IMR-90 (cell line): ENCODE measurements at regions not wholly inside any gene's neighbourhood (a gene's known extent, or its start where the extent isn't known, plus 50 kb on each side); places are given as distances from the start of the nearest gene placed in this dataset.

Experiments
- ATAC-seq: fragments of 200-7000 bp; cut with Tn5 transposase; 2 replicates; pipeline ENCODE4 v1.9.1; 2020; ENCODE audit warnings: low read depth, mild to moderate bottlenecking, moderate library complexity
- BruUV-seq: library from RNA; stranded (reverse); fragments of 400-500 nt; replicated peaks from 2 replicates; lab custom pipeline; 2021; lab: Mats Ljungman, UMichigan
- CTCF ChIA-PET: fragments of 300-600 bp; formaldehyde crosslinking; extraction: SDS; loops from one replicate; lab custom pipeline; 2021; ENCODE audit warnings: antibody characterized with exemption; lab: Yijun Ruan, JAX
- POLR2A ChIA-PET: fragments of 300-600 bp; sonication (Branson Sonifier 250); formaldehyde crosslinking; loops from one replicate; lab custom pipeline; 2022; ENCODE audit warnings: antibody characterized with exemption; ENCODE audit not compliant: unreplicated experiment; lab: Charles Lee
- DNase-seq: peaks from one replicate; pipeline ENCODE4 v3.0.0; 2013
- H2AFZ ChIP-seq: replicated peaks from 2 replicates; pipeline ENCODE3; 2013; ENCODE audit warnings: low read length, mild to moderate bottlenecking; ENCODE audit not compliant: poor library complexity
- H2AK5ac ChIP-seq: 2 replicates; pipeline ENCODE4 v1.6.1; 2013; ENCODE audit warnings: low read depth, low read length, inconsistent platforms
- H2AK9ac ChIP-seq: replicated peaks from 2 replicates; pipeline ENCODE3; 2013; ENCODE audit warnings: mild to moderate bottlenecking, low read depth, low read length, moderate library complexity; ENCODE audit not compliant: poor library complexity
- H2BK120ac ChIP-seq: 2 replicates; pipeline ENCODE4 v1.6.1; 2013; ENCODE audit warnings: low read depth, low read length, inconsistent platforms
- H2BK15ac ChIP-seq: 3 replicates; pipeline ENCODE4 v1.6.1; 2013; ENCODE audit warnings: low read depth, low read length, inconsistent platforms
- H2BK20ac ChIP-seq: 2 replicates; pipeline ENCODE4 v1.6.1; 2013; ENCODE audit warnings: low read depth, mild to moderate bottlenecking, inconsistent platforms, low read length, moderate library complexity
- H2BK5ac ChIP-seq: 2 replicates; pipeline ENCODE4 v1.6.1; 2013; ENCODE audit warnings: mild to moderate bottlenecking, low read depth, low read length, inconsistent platforms; ENCODE audit not compliant: poor library complexity, severe bottlenecking
- H3K14ac ChIP-seq: replicated peaks from 2 replicates; pipeline ENCODE4 v1.6.1; 2013; ENCODE audit warnings: low read depth, low read length, inconsistent platforms
- H3K18ac ChIP-seq: 2 replicates; pipeline ENCODE4 v1.6.1; 2013; ENCODE audit warnings: low read depth, low read length, control low read depth
- H3K23ac ChIP-seq: 2 replicates; pipeline ENCODE4 v1.6.1; 2013; ENCODE audit warnings: low read depth, low read length, inconsistent platforms
- H3K27ac ChIP-seq: 2 replicates; pipeline ENCODE4 v1.5.1; 2013; ENCODE audit warnings: mild to moderate bottlenecking, control low read depth, low read length; ENCODE audit not compliant: insufficient read depth
- H3K27me3 ChIP-seq: 2 replicates; pipeline ENCODE4 v1.6.1; 2013; ENCODE audit warnings: low read length; ENCODE audit not compliant: control insufficient read depth, insufficient read depth
- H3K36me3 ChIP-seq: 2 replicates; pipeline ENCODE4 v1.6.1; 2013; ENCODE audit warnings: low read length, mixed read lengths; ENCODE audit not compliant: control insufficient read depth, insufficient read depth
- H3K4ac ChIP-seq: 2 replicates; pipeline ENCODE4 v1.6.1; 2013; ENCODE audit warnings: low read depth, low read length, inconsistent platforms
- H3K4me1 ChIP-seq: 2 replicates; pipeline ENCODE4 v1.6.1; 2013; ENCODE audit warnings: low read length, mixed read lengths; ENCODE audit not compliant: control insufficient read depth, insufficient read depth
- H3K4me2 ChIP-seq: 2 replicates; pipeline ENCODE4 v1.6.1; 2013; ENCODE audit warnings: low read depth, mild to moderate bottlenecking, control low read depth, low read length, moderate library complexity
- H3K4me3 ChIP-seq: 2 replicates; pipeline ENCODE4 v1.5.1; 2013; ENCODE audit warnings: low read depth, mild to moderate bottlenecking, control low read depth, low read length, moderate library complexity; ENCODE audit not compliant: insufficient read depth
- H3K56ac ChIP-seq: 2 replicates; pipeline ENCODE4 v1.6.1; 2013; ENCODE audit warnings: low read length, inconsistent platforms; ENCODE audit not compliant: insufficient read depth; ENCODE audit errors: extremely low read depth
- H3K79me1 ChIP-seq, 2 experiments: 2 replicates each; pipeline ENCODE4 v1.6.1; 2013; ENCODE audit warnings: low read length in 2 of 2, inconsistent platforms in 1 of 2, low read depth in 1 of 2
- H3K9ac ChIP-seq: 2 replicates; pipeline ENCODE4 v1.6.1; 2013; ENCODE audit warnings: low read depth, low read length, control low read depth
- H3K9me1 ChIP-seq: 2 replicates; pipeline ENCODE4 v1.6.1; 2013; ENCODE audit warnings: low read length, inconsistent platforms; ENCODE audit not compliant: insufficient read depth
- H3K9me3 ChIP-seq: 2 replicates; pipeline ENCODE4 v1.6.1; 2013; ENCODE audit warnings: low read length; ENCODE audit not compliant: control insufficient read depth, insufficient read depth
- H4K20me1 ChIP-seq: 2 replicates; pipeline ENCODE4 v1.6.1; 2013; ENCODE audit warnings: low read length, inconsistent platforms; ENCODE audit not compliant: insufficient read depth
- H4K5ac ChIP-seq: 2 replicates; pipeline ENCODE4 v1.6.1; 2013; ENCODE audit warnings: mild to moderate bottlenecking, low read depth, low read length, control low read depth
- H4K8ac ChIP-seq, 2 experiments: 2 replicates each; pipeline ENCODE4 v1.6.1; 2013; ENCODE audit warnings: low read depth in 2 of 2, low read length in 2 of 2, control low read depth in 1 of 2, inconsistent platforms in 1 of 2
- H4K91ac ChIP-seq: 2 replicates; pipeline ENCODE4 v1.6.1; 2013; ENCODE audit warnings: low read depth, low read length, inconsistent platforms; ENCODE audit not compliant: insufficient read depth
- CEBPB ChIP-seq: IDR thresholded peaks from 2 replicates; pipeline ENCODE4 v1.6.1; 2012; ENCODE audit warnings: low read depth, low read length, improper control_type of control experiment
- CHD1 ChIP-seq: IDR thresholded peaks from 2 replicates; pipeline ENCODE4 v1.6.1; 2012; ENCODE audit warnings: low read depth, low read length, improper control_type of control experiment
- FOS ChIP-seq: fragments of 150-350 bp; IDR thresholded peaks from 2 replicates; pipeline ENCODE4 v1.6.1; 2016; ENCODE audit warnings: low read depth, low read length
- MAFK ChIP-seq: IDR thresholded peaks from 2 replicates; pipeline ENCODE4 v1.6.1; 2012; ENCODE audit warnings: low read depth, low read length, improper control_type of control experiment
- MAZ ChIP-seq: IDR thresholded peaks from 2 replicates; pipeline ENCODE4 v1.6.1; 2012; ENCODE audit warnings: low read depth, mild to moderate bottlenecking, low read length, improper control_type of control experiment, moderate library complexity, borderline replicate concordance
- MXI1 ChIP-seq: IDR thresholded peaks from 2 replicates; pipeline ENCODE4 v1.6.1; 2012; ENCODE audit warnings: low read depth, mild to moderate bottlenecking, low read length, moderate library complexity, borderline replicate concordance
- NFE2L2 ChIP-seq: fragments of 150-350 bp; IDR thresholded peaks from 2 replicates; pipeline ENCODE4 v1.6.1; 2016; ENCODE audit warnings: low read depth, mild to moderate bottlenecking, low read length
- POLR2A ChIP-seq: IDR thresholded peaks from 2 replicates; pipeline ENCODE4 v1.6.1; 2012; ENCODE audit warnings: mild to moderate bottlenecking, low read depth, low read length
- RCOR1 ChIP-seq: IDR thresholded peaks from 2 replicates; pipeline ENCODE4 v1.6.1; 2012; ENCODE audit warnings: mild to moderate bottlenecking, low read length, improper control_type of control experiment; ENCODE audit not compliant: insufficient replicate concordance
- SMC3 ChIP-seq: fragments of 150-350 bp; IDR thresholded peaks from 2 replicates; pipeline ENCODE4 v1.6.1; 2016; ENCODE audit warnings: low read depth, mild to moderate bottlenecking, antibody characterized with exemption, low read length, moderate library complexity
- WGBS, 2 experiments: methylation state at CpG; one replicate each; pipeline versions ENCODE4 v1.1.5 to v1.1.7; 2013; ENCODE audit warnings: missing lambda C conversion rate in 2 of 2; ENCODE audit not compliant: insufficient read length in 1 of 2; ENCODE audit errors: extremely low coverage in 2 of 2; 5-methylcytosine and 5-hydroxymethylcytosine counted together
- dilution Hi-C: fragments of 300-500 bp; cut with HindIII; formaldehyde crosslinking; loops from one replicate; pipeline ENCODE4 v1.14.3; 2018; ENCODE audit warnings: low sequenced_read_pairs; ENCODE audit not compliant: unreplicated experiment
- in situ Hi-C: fragments of 300-500 bp; cut with MboI; formaldehyde crosslinking; loops from 3 replicates; pipeline ENCODE4 v1.14.3; 2019; ENCODE audit warnings: low sequenced_read_pairs, inconsistent platforms, mixed read lengths
- intact Hi-C: fragments of 100-400 bp; cut with micrococcal nuclease; formaldehyde crosslinking; loops from 2 replicates; pipeline ENCODE4 v1.10.0; 2022
- TF ChIP-seq, protein P1 (sequence below): fragments of 150-350 bp; IDR thresholded peaks from 2 replicates; pipeline ENCODE4 v1.6.1; 2016; ENCODE audit warnings: low read depth, mild to moderate bottlenecking, low read length, moderate library complexity, borderline replicate concordance
- TF ChIP-seq, protein P2 (sequence below): fragments of 150-350 bp; IDR thresholded peaks from 2 replicates; pipeline ENCODE4 v1.6.1; 2017; ENCODE audit warnings: mild to moderate bottlenecking, antibody characterized with exemption, low read length, low read depth
- TF ChIP-seq, protein P3 (sequence below): conservative IDR thresholded peaks from 2 replicates; pipeline ENCODE4 v1.5.1; 2012; ENCODE audit warnings: mild to moderate bottlenecking, low read depth, low read length, improper control_type of control experiment

DNA sequence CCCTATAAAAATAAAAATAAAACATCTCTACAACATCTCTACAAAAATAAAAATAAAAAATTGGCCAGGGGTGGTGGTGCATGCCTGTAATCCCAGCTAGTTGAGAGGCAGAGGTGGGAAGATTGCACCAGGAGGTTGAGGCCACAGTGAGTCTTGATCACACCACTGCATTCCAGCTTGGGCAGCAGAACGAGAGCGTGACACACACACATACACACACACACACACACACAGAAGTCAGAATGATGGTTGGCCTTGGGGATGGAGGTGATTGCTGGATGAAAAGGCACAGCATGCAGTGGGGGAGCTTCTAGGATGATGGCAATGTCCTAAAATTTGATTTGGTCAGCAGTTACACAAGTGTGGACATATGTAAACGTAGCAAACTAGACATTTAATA is 69.7 kb upstream of the SOD1 start:
- CTCF ChIA-PET, result interaction anchor here (0.6 kb wide), 1 partner anchor 1130 kb away, joined by 9 read pairs; no protein-coding TSS in a partner anchor
- H3K27me3 ChIP-seq, result no peaks in the 10 kb centered on the region
- in situ Hi-C loops, result no loop called here
- intact Hi-C loops, result no loop called here
- H3K4ac ChIP-seq, result no peak overlapping the region
- no CpG with 5 or more reads among the region's 3 CpGs for WGBS, 2 experiments
- H2AK5ac ChIP-seq, result no peak overlapping the region
- no peaks in the 10 kb centered on the region for H3K4me1 ChIP-seq
- H3K9me3 ChIP-seq, result no peaks in the 10 kb centered on the region
- H2BK15ac ChIP-seq, result no peak overlapping the region
- no peaks in the 10 kb centered on the region for H3K79me1 ChIP-seq
- TF ChIP-seq NFE2L2, result no peak
- TF ChIP-seq CHD1, result no peak
- TF ChIP-seq POLR2A, result no peak
- TF ChIP-seq SMC3, result no peak
- TF ChIP-seq FOS, result no peak
- no peak for TF ChIP-seq MAFK
- no peak for TF ChIP-seq CEBPB
- TF ChIP-seq MAZ, result no peak
- TF ChIP-seq, protein P1, sequence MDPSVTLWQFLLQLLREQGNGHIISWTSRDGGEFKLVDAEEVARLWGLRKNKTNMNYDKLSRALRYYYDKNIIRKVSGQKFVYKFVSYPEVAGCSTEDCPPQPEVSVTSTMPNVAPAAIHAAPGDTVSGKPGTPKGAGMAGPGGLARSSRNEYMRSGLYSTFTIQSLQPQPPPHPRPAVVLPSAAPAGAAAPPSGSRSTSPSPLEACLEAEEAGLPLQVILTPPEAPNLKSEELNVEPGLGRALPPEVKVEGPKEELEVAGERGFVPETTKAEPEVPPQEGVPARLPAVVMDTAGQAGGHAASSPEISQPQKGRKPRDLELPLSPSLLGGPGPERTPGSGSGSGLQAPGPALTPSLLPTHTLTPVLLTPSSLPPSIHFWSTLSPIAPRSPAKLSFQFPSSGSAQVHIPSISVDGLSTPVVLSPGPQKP, result no peak
- TF ChIP-seq, protein P2, sequence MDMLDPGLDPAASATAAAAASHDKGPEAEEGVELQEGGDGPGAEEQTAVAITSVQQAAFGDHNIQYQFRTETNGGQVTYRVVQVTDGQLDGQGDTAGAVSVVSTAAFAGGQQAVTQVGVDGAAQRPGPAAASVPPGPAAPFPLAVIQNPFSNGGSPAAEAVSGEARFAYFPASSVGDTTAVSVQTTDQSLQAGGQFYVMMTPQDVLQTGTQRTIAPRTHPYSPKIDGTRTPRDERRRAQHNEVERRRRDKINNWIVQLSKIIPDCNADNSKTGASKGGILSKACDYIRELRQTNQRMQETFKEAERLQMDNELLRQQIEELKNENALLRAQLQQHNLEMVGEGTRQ, result no peak
- TF ChIP-seq, protein P3, sequence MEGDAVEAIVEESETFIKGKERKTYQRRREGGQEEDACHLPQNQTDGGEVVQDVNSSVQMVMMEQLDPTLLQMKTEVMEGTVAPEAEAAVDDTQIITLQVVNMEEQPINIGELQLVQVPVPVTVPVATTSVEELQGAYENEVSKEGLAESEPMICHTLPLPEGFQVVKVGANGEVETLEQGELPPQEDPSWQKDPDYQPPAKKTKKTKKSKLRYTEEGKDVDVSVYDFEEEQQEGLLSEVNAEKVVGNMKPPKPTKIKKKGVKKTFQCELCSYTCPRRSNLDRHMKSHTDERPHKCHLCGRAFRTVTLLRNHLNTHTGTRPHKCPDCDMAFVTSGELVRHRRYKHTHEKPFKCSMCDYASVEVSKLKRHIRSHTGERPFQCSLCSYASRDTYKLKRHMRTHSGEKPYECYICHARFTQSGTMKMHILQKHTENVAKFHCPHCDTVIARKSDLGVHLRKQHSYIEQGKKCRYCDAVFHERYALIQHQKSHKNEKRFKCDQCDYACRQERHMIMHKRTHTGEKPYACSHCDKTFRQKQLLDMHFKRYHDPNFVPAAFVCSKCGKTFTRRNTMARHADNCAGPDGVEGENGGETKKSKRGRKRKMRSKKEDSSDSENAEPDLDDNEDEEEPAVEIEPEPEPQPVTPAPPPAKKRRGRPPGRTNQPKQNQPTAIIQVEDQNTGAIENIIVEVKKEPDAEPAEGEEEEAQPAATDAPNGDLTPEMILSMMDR, result no peak
- no peak for TF ChIP-seq MXI1
- TF ChIP-seq RCOR1, result no peak
- H3K23ac ChIP-seq, result no peak overlapping the region
- no peak overlapping the region for H2AFZ ChIP-seq
- no peak for ATAC-seq
- no peak overlapping the region for H3K14ac ChIP-seq
- H2BK20ac ChIP-seq, result no peak overlapping the region
- H3K18ac ChIP-seq, result no peak overlapping the region
- H3K36me3 ChIP-seq, result no peaks in the 10 kb centered on the region
- POLR2A ChIA-PET, result no interaction called here
- no peak overlapping the region for H2BK5ac ChIP-seq
- no peaks in the 10 kb centered on the region for H4K20me1 ChIP-seq
- BruUV-seq, result no TSS peak
- H3K9ac ChIP-seq, result no peak overlapping the region
- no peak overlapping the region for H4K5ac ChIP-seq
- no peak overlapping the region for H3K27ac ChIP-seq
- dilution Hi-C loops, result no loop called here
- no peak overlapping the region for H4K8ac ChIP-seq
- H3K9me1 ChIP-seq, result no peaks in the 10 kb centered on the region
- H4K91ac ChIP-seq, result no peak overlapping the region
- no peak overlapping the region for H3K4me2 ChIP-seq
- DNase-seq, result no peak
- H3K56ac ChIP-seq, result no peak overlapping the region
- H3K4me3 ChIP-seq, result no peak overlapping the region
- H2AK9ac ChIP-seq, result no peak overlapping the region
- H2BK120ac ChIP-seq, result no peak overlapping the region
